ENCODE measurements at regions not wholly inside any gene's neighbourhood (a gene's known extent, or its start where the extent isn't known, plus 50 kb on each side); places are given as distances from the start of the nearest gene placed in this dataset.

GRCh38 chr14:26856876-26857518 lies 259.2 kb upstream of the NOVA1 start:
- DNase-seq: no peak

DNA sequence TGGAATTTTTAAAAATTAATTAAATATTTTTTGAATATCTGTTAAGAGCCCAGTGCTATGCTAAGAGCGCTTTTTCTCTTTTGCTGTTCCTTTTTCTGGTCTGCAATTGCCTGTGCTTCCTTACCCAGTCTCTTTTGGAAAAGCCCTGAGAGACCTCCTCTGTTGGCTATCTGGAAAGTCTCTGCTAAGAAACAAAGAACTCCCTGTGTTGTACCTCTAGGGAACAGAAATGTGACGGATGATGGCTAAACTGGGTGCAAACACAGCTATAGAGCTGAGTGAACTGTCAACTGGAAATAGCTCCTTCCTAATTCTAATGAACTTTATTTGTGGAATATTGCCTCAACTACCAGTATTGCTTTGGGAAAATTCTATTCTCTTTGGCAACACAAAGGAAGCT lies 261.6 kb upstream of the NOVA1 start:
- no peak for DNase-seq

DNA sequence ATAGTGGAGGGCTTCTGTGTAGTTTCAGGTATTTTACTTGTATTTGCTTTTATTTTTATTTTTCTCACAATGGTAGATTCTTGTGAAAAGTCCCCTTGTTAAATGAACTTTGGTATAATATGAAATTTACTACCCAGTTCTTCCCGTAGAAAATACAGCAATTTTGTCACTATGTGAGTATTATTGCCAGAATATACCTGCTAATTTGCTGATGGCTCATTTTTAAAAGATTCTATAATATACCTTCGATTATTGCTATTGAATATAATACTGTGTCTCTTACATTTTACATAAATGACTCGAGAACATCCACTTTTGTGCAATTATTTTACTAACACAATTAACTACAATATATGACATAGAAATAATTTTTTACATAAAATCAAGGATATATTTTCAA lies 262.3 kb upstream of the NOVA1 start:
- DNase-seq: no peak

GRCh38 chr14:26863736-26864135 lies 265.9 kb upstream of the NOVA1 start:
- DNase-seq: no peak

GRCh38 chr14:26866721-26867120 lies 268.9 kb upstream of the NOVA1 start:
- DNase-seq: no peak

- no peak for DNase-seq
These were observed 269.4 kb upstream of the NOVA1 start for GRCh38 chr14:26867171-26867757.

DNA sequence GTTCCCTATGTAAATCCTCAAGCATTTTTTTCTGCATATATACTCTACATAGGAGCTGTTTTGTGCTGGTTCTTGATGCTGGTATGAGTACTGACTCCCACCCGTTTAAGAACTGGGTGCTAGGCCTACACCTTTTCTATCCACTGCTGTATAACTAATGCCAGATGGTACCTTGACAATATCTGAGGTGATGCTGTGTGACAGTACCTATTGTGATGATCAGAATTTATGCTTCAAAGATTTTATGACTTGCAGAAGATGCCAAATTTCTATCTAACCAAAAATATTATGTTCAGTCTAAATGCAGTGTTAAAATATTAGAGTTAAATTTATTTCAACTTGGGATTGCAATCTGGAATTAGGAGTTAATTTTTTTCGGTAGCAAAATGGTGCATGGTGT lies 272.3 kb upstream of the NOVA1 start:
- no peak for DNase-seq

DNA sequence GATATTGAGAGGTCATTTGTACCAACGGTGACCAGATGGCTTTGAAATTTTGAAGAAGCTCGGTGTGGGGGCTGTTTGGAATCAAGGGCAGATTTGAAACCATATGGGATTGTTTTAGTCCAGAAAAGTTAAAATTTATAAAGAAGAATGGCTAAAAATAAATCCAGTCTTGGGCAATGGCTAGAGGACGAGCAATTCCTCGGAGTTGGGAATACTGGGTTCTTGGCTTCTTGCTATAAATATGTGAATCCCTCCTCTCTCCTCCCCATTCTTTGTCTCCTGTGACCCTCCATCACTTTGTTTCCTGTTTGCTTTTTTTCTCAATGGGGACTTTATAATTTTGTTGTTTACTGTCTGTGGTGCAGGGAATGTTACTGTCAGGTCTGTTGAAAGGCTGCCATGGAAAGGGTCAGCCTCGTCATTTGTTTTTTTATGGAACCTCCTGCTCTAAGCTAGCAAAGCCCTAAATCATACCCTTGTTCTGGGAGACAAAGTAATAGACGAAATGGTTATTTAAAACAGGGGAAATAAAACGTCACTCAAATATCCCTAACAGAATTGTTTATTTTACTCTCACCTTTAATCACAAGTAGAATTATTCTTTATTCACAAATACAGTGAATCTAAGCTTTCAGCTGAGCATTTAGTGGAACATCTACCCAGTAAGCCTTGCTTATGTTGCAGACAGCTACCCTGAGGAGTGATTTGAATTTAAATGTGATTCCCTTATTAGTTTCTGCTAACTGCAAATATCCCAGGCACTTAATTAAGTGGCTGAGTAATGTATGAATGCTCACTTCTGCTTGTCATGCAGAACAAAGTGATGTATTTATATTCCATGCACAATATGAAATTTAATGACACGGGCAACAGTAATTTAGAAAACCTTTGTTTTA lies 273.1 kb upstream of the NOVA1 start:
- no peak for DNase-seq

DNA sequence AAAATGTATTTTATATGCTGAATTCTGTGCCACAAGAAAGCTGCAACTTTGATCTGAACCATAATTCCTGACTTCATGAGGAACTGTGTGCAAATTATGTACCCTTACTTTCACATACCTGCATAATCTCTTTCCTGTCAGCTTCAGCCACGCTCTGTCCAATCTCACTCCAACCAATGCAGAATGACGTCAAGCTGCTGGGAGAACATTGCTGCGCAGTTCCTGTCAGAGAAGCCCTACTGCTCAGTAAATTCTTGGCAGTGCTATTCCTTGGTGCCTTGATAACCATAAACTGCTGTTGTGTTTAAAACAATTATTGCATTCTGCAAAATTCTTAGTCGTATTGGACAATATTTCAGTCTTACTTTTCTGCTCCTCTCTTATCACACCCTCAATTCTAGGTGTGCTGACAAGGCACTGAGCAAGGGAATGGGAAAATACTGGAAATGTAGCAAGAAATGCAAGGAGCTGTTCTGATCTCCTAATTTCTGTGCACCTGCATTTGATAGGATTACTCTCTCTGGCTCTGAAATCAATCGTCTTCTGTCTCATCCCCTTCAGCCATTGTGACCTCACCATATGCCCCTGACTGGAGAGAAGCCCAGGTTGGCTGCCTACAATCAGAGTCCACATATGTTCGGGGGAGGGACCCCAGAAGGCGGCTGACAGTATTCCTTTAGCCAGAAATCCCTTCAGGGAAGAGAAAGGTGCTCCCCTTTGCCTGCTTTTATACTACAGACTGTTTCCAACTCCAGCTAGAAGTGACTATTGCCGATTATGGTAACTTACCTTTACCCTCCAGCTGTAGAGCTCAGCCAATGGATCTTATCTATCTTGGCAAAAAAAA lies 274.9 kb upstream of the NOVA1 start:
- no peak for DNase-seq

- no peak for DNase-seq
These were observed 275.6 kb upstream of the NOVA1 start for GRCh38 chr14:26873362-26873960.

DNA sequence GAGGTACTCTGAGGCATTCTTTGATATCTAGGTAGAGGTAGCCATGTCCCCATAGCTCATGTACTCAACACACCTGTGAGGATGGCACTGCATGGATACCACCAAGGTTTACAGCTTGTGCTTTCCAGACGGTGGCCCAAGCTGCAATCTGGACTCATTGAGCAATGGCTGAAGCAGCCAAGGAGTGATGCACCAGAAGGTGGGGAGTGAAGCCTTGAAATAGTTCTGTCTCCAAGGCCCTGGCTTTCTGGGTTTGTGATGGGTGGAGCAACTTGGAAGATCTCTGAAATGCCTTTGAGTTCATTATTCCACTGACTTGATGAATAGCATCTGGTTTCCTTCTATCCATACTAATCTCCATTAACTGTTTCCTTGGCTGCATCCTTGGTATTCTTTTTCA lies 290.0 kb upstream of the NOVA1 start:
- no peak for DNase-seq

DNA sequence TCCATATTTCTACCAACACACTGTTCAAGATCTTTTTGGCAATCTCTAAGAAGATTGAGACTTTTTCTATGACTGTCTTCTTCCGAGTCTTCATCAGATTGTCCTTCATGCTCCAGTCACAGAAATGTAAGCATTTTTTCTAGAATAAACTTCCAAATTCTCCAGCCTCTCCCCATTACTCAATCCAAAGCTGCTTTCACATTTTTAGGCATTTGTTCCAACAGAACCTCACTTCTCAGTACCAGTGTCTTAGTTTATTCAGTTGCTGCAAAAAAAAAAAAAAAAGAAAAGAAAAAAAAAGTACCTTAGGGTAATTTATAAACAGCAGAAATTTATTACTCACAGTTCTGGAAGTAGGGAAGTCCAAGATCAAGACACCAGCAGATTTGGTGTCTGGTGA lies 290.8 kb upstream of the NOVA1 start:
- DNase-seq: no peak

- peak; percentile 2 for DNase-seq
These were observed 298.6 kb upstream of the NOVA1 start for GRCh38 chr14:26896447-26896846.

- DNase-seq: no peak
These were observed 299.4 kb upstream of the NOVA1 start for GRCh38 chr14:26897196-26897595.

DNA sequence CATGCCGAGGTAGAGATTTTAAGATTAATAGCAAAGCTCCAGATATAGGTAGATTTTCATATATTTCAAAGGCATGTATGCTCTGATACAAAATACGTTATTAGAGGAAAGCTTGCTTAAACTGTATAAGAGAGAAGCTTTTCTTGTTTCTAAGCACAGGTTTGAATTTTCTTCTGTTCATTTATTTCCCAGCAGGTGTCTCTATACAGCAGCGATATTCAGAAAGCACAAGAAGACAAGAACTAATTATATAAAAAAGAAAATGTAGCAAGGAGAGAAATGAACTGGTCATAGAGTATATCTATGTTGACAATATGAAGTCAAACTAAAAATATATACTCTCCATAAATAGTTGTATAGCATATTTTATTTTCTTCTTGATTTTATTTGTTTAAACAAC lies 307.4 kb upstream of the NOVA1 start:
- no peak for DNase-seq

- no peak for DNase-seq
These were observed 316.0 kb upstream of the NOVA1 start for GRCh38 chr14:26913786-26914185.

- no peak for DNase-seq
These were observed 319.3 kb upstream of the NOVA1 start for GRCh38 chr14:26917086-26917485.

GRCh38 chr14:26925876-26926584 lies 328.2 kb upstream of the NOVA1 start:
- no peak for DNase-seq

DNA sequence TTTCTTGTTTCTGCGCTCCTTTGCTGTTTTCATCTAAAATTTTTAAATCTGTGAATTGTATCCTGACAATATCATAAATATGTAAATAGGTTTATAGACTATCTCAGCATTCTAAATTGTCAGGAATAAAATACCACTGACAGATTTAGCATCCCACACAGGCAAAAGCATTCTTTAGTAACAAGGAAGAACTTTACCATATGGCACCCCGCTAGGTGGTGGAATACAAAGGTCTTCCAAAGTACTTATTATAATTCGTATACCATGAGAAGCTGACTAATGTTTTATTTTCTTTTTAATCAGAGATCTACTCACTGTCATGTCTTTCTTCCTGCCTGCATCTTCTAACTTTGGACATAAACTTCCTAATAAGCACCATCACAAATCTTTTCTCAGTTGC lies 328.8 kb upstream of the NOVA1 start:
- DNase-seq: no peak

- no peak for DNase-seq
These were observed 330.2 kb upstream of the NOVA1 start for GRCh38 chr14:26928019-26928418.

DNA sequence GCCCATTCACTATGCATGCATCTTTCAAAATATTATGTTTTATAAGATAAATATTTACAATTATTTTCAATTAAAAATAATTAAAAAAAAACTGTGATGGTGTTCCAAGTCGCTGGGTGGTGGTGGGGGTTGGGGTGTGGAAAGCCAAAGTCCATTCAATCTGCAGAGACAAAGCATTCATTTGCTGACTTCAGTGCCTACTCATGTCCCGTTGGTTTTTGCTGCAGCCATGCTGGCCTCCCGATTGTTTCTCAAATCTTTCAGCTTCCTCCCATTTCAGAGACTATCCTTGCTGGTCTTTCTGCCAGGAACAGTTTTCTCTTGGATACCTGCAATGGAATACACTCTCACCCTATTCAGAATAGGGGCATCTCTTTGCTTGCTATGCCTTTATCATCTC lies 331.5 kb upstream of the NOVA1 start:
- DNase-seq: no peak

DNA sequence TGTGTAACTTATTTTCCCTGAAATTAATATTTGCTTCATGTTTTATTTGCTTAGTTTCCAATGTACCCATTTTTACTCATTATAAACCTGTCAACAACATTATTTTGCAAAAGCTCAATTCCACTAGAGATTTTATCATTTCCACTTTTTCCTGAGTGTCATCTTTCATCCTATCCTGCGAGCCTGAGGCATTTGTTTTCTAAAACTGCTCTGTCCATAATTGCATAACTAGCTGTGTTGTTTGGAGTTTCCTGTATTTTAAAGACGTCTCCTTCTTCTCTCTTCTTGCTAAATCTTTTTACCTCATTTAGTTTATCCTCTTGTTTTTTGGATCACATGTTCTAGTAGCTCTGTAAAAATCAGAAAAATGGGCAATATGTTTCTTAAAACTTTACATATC lies 332.7 kb upstream of the NOVA1 start:
- DNase-seq: no peak
